Thyroid gland (tissue), 4 donors: ENCODE measurements at regions not wholly inside any gene's neighbourhood (a gene's known extent, or its start where the extent isn't known, plus 50 kb on each side); places are given as distances from the start of the nearest gene placed in this dataset.

Source experiments
- CTCF ChIP-seq, 6 experiments: fragments of 200-600 bp in 3 of 6; fragments of 450-650 bp in 3 of 6; sonication (generic) in 3 of 6; IDR thresholded peaks; one replicate each; pipeline ENCODE4 v1.5.1; 2016 to 2019; ENCODE audit warnings: antibody characterized with exemption in 6 of 6, mild to moderate bottlenecking in 2 of 6, inconsistent platforms in 1 of 6, moderate library complexity in 1 of 6
- POLR2A ChIP-seq, 2 donors: fragments of 450-650 bp; IDR thresholded peaks; one replicate each; pipeline ENCODE4 v1.6.1; 2017; ENCODE audit warnings: antibody characterized with exemption in 2 of 2, mild to moderate bottlenecking in 2 of 2, moderate library complexity in 1 of 2

DNA sequence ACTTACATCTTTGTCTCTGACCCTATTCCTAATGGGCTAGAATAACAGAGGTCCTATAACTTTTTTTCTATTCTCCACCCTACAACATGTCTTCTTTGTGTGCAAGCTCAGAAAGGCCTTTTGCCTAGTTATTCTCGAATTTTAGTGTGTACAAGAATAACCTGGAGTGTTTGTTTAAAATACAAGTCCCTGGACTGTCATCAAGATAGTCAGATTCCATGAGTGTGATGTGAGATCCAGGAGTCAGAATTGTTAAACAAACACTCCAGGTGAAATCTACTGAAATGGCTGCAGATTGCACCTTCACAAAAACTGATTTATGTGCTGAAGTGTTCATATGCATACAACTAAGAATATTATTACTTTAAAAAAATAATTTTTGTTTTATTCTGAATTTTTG is 114.4 kb upstream of the DIO2 start:
- no peak for TF ChIP-seq CTCF (IDR thresholded peaks at IDR 0.05)
- no peak for TF ChIP-seq POLR2A (IDR thresholded peaks at IDR 0.05)
